Stimulated activated CD8-positive, alpha-beta memory T cell treated with anti-CD3 and anti-CD28 coated beads, Interleukin-15, amount 100 ng/mL, for 24 hours (primary cell): ENCODE measurements at regions not wholly inside any gene's neighbourhood (a gene's known extent, or its start where the extent isn't known, plus 50 kb on each side); places are given as distances from the start of the nearest gene placed in this dataset.

Source experiments
- DNase-seq: peaks from one replicate; pipeline ENCODE4 v3.0.0-alpha.2; 2020; ENCODE audit warnings: low read depth

- DNase-seq, result no peak
These were observed 113.9 kb downstream of the MATN1 start for GRCh38 chr1:30609336-30609998.

GRCh38 chr1:30607723-30608122 is 115.7 kb downstream of the MATN1 start:
- DNase-seq, result no peak

GRCh38 chr1:30606166-30606565 is 117.2 kb downstream of the MATN1 start:
- DNase-seq, result no peak

- DNase-seq, result no peak
These were observed 117.9 kb downstream of the MATN1 start for GRCh38 chr1:30605441-30605920.

GRCh38 chr1:30604801-30605440 is 118.5 kb downstream of the MATN1 start:
- no peak for DNase-seq

GRCh38 chr1:30603081-30603858 is 120.1 kb downstream of the MATN1 start:
- DNase-seq, result no peak

- DNase-seq, result no peak
These were observed 121.9 kb downstream of the MATN1 start for GRCh38 chr1:30601316-30602085.

- DNase-seq, result no peak
These were observed 122.7 kb downstream of the MATN1 start for GRCh38 chr1:30600706-30601105.

- DNase-seq, result no peak
These were observed 123.1 kb downstream of the MATN1 start for GRCh38 chr1:30600258-30600657.

- no peak for DNase-seq
These were observed 123.7 kb downstream of the MATN1 start for GRCh38 chr1:30599721-30600120.

- DNase-seq, result no peak
These were observed 124.7 kb downstream of the MATN1 start for GRCh38 chr1:30598571-30599114.

- DNase-seq, result no peak
These were observed 125.7 kb downstream of the MATN1 start for GRCh38 chr1:30597711-30598110.

- DNase-seq, result no peak
These were observed 126.5 kb downstream of the MATN1 start for GRCh38 chr1:30596891-30597290.

GRCh38 chr1:30596470-30596869 is 126.9 kb downstream of the MATN1 start:
- no peak for DNase-seq

- DNase-seq, result no peak
These were observed 134.3 kb downstream of the MATN1 start for GRCh38 chr1:30589083-30589482.

- DNase-seq, result no peak
These were observed 134.9 kb downstream of the MATN1 start for GRCh38 chr1:30588311-30589073.

- no peak for DNase-seq
These were observed 136.7 kb downstream of the MATN1 start for GRCh38 chr1:30586671-30587070.

- no peak for DNase-seq
These were observed 143.8 kb downstream of the MATN1 start for GRCh38 chr1:30579580-30579979.

- no peak for DNase-seq
These were observed 148.3 kb downstream of the MATN1 start for GRCh38 chr1:30575066-30575465.

- no peak for DNase-seq
These were observed 151.2 kb downstream of the MATN1 start for GRCh38 chr1:30572192-30572591.

GRCh38 chr1:30571380-30571779 is 152.0 kb downstream of the MATN1 start:
- no peak for DNase-seq
